ENCODE measurements at regions not wholly inside any gene's neighbourhood (a gene's known extent, or its start where the extent isn't known, plus 50 kb on each side); places are given as distances from the start of the nearest gene placed in this dataset.
"Not testable (repeated sequence)": the region's sequence is repeated elsewhere in the genome, so short reads cannot be mapped to it uniquely, and the experiment has no call there.

DNA sequence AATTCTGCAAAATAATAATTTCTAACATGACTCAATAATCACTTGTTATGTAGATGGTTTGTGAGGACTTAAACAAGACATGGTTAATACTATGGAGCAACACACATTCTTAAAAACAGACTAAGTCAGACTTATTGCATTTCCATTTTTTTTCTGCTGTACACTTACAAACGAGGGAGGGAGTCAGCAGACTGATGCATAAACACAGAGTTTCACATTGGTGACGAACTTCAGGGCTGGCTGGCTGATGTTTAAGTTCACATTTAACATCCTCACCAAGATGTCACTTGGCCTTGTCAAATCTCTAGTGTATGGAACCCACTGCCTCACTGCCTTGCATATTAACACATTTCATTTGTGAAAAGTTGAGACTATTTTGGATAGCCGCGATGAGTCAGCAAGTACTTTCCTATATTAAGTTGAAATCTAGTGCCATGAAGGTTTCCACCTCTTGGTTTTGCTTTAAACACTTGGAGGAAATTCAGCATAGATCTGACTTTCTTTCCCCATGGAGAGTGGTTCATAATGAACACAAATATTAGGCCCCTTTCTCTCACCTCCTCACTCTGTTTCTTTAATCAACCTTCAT is 337.5 kb upstream of the RUNX1 start:
- no peak for ATAC-seq

DNA sequence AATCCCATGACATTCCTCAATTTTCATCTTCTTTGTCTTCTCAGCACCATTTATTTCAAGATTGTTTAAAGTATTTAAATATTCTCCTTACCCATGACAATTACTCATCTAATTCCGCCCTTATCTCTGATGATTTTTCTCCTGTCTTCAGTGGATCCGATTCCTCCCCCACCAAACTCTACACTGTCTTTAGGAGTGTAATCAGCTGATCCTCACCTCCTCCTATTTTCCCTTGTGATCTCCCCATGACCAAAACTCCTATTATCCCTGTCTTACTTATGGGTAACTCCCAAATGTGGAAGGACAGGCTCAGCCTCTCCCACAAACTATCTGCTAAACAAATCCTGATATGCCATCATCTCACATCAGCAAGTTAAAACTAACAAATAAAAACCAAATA is 335.3 kb upstream of the RUNX1 start:
- ATAC-seq, result no peak

DNA sequence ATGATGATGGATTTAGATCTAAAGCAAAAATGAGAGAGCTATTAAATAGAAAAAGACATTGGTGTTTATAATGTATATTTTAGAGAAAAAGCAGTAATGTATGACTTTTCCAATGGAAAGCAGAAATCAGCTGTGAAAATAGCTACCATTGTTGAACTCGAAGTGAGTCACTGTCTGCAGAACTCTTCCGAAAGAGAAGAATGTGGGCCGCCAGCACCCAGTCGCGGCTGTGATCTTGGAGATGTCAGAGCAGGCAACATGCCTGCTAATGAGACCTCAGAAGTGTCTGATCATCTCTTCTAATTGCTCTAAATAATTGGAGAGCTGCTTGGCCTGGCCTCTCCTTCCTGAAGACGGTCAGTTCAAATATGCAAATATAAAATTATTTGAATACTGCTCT is 333.6 kb upstream of the RUNX1 start:
- no peak for ATAC-seq

DNA sequence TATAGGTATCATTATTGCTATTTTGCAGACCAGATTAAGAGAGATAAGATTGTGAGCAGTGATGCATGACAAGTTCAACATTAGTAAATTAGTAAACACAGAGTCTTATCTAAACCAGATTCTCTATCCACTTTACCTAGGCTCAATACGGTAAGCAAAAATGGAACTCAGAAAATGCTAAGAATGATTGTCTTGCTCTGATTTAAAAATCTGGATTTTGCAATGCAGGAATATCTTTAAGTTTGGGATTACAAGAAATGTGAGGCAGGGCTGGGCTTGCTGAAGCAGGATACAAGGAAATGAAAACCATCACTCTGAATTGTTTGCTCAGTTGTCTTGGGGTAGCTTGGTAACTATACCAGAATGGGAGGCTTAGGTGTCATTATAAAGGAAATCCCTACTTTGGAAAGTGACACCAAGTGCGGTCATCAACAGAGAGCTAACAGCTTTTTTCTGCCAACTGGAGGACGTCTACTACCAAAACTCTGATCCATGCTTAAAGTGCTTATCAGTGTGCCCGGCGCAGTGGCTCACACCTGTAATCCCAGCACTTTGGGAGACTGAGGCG is 332.7 kb upstream of the RUNX1 start:
- peak; percentile 76 for ATAC-seq

DNA sequence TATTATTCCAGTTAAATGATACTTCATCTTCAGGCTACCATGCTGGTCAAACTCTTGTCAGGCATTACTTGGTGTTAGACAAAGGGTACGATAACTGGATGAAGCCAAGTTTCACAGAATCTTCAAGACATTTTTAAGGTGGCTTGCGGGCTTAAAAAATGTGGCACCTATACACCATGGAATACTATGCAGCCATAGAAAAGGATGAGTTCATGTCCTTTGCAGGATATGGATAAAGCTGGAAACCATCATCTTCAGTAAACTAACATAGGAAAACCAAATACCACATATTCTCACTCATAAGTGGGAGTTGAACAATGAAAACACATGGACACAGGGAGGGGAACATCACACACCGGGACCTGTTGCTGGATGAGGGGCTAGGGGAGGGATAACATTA is 331.2 kb upstream of the RUNX1 start:
- ATAC-seq, result not testable (repeated sequence)

DNA sequence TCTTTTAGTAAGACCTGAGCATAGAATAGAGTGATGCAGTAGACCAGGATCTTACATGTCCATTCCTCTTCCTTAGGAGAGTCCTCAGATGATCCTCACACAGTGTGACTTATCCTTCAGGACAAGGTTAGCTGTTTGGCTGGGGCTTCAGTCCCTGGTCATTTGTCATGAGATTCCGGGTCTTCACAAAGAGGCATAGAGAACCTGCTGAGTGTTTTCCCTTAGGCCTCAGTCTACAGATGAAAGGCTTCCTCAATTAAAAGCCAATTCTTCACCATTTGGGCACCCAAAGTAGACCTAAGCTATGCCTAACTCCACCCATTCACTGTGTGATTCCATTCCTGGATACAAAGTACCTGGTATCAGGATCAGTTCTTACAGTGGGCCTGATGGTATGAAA is 329.8 kb upstream of the RUNX1 start:
- ATAC-seq, result no peak

DNA sequence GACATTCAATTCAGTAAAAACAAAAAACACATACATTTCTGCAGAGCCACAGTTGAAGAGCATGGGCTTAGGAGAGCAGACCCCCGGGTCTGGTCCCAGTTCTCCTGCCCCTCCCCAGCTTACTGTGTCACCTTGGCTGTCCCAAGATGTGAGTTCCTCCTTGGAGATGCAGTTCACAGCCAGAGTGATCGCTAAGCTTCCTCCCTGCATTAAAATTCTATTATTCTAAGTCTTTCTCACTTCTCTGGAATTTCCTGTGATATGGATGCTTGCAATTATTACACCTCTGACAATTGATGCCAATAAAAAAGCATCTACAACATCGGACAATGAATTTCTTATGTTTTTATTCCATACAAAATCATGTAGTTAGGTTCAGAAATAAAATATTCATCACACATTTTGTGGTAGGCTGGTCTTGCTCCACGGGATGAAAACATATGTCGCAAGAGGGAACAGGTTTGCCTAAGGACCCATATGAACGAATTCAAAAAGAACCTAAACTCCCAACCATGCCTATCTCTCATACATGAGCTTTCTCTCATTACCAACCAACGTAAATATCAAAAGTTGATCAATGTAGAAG is 328.5 kb upstream of the RUNX1 start:
- ATAC-seq, result no peak

DNA sequence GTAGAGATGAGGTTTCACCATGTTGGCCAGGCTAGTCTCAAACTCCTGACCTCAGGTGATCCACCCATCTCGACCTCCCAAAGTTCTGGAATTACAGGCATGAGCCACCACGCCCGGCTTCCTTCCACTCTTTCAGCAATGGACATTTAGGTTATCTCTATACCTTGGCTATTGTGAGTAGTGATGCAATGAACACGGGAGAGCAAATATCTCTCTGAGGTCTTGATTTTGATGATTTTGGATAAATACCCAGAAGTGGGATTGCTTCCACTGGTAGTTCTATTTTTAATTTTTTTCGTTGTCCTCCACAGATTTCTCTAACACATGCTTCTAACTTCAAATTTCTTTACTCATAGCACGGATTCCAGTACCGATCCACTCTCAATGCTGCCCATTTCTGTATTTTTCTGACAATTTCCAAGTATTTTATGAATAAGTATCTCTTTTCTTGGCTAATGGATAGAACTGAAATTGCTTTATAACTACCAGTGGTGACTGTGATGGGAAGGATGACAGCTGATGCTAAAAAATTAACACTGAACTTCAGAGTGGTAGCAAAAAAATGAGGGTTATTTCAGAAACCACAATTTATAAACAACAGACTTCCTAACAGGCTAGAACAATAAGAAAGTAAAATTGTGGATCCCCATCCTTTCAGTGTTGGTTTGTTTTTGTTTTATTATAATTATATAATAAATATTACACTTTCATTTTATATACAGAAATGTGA is 327.5 kb upstream of the RUNX1 start:
- ATAC-seq, result no peak

DNA sequence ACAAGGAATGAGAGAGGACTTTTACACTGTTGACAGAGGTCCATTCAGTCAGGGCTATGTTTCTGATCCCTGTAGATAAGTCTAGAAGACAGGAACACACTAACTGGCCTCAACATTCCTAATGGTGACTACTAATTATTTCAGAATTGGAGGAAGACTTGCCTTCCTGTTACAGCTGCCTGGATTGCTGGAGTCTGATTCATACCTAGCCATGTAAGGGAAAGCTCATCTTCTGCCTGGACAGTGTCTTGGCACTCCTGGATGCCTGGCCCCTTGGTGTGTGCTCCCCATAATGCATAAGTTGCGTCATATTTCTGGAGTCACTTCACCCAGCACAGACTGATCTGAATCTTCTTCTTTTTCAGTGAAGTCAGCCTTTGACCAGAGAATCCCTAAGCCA is 326.0 kb upstream of the RUNX1 start:
- ATAC-seq, result no peak

DNA sequence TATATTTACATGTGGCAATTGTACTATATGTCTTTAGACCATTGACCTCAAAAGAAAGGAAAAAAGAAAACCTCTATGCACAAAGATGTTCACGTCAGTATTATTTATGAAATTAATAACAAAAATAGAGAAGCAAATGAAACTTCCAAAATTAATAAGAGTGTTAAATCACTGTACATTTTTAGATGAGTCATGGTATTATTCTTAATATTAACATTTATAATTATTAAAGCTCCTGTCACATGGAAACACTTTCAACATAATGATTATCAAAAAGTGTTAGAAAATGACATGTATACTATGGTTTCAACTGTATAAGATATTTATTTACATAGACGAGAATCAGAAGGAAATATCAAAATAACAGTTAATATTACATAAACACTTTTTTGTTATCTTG is 324.9 kb upstream of the RUNX1 start:
- ATAC-seq, result no peak

DNA sequence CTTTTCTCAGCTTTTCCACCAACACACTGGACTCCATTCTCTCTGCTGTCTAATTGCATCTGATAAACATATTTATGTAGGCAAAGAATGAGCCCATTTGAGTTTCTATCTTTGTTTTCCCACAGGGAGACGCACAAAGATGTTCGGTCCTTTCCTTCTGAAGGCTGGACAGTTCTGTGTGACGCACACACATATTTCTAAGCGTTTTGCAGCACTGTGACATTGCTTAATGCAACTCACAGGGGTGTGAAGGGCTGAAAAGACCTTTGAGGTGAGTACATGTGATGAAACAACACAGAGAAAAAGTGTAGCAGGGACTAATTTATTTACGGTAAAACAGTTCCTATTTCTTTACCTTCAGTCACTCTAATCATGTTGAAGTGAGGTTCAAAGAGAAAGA is 323.1 kb upstream of the RUNX1 start:
- ATAC-seq, result no peak

DNA sequence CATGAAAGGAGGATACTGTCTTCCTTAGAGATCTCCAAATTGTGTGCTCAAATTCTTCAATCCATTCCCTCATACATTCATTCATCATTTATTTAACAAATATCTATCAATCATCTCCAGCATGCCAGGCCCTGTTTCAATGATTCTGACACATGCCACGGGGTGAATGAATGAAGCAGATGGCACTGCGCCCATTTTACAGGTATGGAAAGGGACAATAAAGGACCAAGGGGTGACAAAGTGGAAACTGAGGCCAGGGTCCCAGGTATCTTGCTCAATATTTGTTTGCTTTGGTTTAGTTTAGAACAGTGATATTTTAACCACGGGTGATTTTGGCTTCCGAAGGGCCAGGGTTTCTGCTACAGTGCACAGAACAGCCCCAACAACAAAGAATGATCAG is 321.6 kb upstream of the RUNX1 start:
- no peak for ATAC-seq

DNA sequence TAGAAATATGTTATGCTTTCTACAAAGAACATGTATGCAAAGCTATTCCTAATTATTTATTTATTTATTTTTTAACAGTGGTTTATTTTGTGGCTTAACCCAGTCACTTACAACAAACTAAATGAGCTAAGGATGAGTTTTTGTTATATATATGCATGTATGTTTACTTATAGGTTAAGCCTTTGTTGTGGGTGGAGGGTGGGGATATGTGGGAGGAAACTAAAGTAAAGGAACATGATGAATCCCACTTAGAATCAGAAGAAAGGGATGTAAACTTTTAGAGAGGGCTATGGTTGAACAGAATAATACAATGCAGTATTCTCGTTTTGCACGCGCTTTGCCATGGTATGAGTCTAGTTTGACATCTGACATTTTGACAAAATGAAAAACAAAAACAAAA is 321.0 kb upstream of the RUNX1 start:
- ATAC-seq, result no peak

DNA sequence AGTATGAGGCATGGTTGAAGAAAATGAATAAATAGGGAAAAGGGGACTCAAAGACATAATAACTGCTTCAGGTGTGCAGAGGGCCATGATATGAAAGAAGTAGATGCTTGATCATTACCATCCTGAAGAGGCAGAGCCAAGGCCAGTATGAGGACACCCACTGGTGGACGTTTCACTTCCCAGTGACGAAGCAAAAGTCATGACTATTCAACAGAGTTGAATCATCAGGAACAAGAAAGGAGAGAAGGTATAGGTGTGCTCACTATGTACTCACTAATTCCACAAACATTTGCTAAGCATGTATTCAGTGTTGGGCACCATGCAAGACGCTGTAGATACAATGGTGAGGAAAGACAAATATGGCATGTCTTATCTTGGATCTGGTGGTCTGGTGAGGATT is 319.2 kb upstream of the RUNX1 start:
- peak; percentile 93 for ATAC-seq

DNA sequence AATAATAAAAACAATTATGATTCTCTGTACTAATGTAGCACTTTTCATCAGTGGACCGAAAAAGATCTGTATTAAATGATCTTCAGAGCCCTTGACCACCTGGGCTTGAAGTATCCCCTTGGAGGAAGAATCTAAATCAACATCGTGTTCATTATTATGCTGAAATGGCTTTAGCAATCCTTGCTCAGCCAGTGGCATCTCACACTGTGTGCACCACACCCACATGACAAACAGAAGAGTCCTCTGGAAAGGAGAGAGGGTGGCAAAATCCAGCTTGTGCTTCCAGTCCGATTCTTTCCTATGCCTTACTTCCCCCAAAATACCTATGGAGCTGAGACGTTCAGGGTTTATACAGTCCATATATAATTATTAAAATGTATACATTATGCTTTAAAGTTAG is 318.5 kb upstream of the RUNX1 start:
- ATAC-seq, result peak; percentile 66

DNA sequence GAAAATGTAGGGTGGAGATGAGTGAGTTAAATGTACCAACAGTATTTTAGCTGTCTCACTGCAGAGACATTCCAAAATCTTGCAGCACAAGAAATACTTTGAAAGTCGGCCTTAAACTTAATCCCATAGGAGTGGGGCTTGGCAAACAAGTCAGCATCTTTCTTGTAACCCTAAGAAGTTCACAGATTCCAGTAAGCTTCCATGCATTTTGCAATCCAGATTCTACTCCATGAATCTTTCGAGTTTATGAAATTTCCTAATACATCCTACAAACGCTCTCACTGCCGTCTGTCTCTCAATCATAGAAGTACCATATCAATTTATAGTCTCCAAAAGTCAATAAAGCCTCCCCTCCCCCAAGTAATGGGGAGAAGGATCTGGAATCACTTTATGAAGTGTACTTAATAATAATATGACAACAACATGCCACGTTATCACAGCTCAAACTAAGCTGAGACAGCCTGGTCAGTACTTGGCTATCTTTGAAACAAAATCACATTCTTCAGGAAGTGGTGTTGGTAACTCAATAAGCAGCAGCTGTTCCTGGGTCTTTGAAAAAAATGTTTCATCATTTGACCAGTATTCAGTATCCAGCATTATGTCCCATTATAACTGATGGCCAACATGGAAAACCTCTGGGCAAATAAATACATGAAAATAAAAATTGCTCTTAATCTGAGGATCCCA is 317.4 kb upstream of the RUNX1 start:
- no peak for ATAC-seq

DNA sequence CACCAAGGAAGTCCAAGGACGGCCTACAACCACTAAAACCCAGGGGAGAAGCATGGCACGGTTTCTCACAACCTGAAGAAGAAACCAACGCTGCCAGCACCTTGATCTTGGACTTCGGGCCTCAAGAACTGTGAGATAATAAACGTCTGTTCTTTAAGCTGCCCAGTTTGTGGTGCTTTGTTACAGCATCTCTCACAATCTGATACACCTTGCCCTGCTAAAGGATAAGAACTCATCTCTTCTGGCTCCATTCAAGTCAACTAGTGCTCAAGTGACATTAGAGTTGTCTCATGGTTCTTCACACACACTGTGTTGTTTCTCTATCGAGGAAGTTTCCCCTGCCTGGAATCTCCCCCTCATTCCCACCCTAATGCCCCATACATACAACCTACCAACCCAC is 314.4 kb upstream of the RUNX1 start:
- ATAC-seq, result no peak

DNA sequence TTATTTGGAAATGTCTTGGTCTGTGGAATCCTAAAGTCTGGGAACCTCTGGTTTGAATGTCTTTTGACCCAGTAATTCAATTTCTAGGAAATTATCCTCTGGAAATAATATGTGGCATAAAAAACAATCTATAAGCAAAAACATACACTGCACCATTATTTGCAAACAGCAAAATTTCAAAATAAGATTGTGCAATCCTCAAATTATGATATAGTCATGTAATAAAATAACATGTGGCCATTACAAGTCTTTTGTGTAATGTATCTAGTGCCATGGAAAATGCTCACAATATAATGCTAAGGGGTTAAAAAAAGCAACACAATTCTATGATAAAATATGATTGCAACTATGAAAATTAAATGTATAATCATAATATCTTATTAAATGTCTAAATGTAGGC is 312.9 kb upstream of the RUNX1 start:
- ATAC-seq, result no peak

DNA sequence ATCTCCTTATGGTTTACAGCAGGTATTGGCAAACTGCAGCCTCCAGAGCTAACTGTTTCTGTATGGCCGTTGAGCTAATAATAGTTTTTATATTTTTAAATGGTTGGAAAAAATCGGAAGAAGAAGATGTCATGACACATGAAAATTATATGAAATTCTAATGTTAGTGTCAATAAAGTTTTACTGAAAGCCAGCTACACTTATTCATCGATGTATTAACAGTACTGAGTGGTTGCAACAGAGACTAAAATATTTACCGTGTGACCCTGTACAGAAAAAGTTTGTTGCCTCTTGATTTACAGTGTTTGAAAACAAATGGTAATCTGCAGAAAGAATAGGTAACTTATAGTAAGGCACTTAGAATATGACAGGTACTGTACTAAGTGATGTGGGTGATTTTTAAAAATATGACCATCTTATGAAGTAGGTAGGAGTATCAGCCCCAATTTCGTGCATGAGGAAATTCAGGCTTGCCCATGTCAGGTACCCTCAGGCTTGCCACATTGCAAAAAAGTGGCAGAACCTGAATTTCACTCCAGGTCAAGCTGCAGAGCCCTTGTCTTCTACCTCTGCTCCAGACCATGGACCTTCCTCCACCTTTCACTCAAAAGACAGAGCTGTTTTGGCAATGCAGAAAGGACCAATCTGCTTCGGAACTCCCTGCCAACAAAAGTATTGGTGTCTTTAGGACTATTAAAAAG is 311.9 kb upstream of the RUNX1 start:
- ATAC-seq, result no peak

DNA sequence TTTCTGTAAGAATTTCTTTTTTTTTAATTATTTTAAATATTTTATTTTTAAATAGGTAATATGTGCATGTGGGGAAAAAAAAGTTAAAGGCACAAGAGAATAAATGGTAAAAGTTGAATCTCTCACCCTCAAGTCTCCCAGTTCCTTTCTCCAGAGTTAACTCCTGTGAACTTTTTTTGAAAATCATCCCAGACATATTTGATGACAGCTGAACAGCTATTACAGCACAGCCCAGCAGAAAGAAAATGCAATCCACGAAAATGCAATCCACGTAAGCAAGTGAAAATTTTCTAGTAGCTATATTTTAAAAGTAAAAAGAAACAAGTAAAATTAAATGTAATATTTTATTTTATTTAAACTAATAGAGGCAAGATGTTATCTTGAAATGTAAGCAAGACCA is 310.0 kb upstream of the RUNX1 start:
- ATAC-seq, result no peak

DNA sequence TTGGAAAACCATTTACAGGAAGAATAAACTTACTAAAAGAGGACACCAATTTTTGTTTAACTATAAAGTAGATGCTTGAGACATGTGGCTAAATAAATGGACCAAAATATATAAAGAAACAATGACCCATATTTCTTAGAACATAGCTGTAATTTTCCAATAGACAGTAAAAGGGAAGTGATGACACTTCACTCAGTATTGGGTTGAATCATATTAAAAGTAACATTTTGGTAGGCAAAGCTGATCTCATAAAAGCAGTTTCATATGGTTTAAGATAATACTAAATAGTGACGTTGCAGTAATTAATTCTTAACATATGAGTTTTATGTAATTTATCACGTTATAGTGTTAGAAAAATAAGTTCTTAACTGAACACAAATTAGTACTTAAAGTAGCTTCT is 308.9 kb upstream of the RUNX1 start:
- ATAC-seq, result no peak

DNA sequence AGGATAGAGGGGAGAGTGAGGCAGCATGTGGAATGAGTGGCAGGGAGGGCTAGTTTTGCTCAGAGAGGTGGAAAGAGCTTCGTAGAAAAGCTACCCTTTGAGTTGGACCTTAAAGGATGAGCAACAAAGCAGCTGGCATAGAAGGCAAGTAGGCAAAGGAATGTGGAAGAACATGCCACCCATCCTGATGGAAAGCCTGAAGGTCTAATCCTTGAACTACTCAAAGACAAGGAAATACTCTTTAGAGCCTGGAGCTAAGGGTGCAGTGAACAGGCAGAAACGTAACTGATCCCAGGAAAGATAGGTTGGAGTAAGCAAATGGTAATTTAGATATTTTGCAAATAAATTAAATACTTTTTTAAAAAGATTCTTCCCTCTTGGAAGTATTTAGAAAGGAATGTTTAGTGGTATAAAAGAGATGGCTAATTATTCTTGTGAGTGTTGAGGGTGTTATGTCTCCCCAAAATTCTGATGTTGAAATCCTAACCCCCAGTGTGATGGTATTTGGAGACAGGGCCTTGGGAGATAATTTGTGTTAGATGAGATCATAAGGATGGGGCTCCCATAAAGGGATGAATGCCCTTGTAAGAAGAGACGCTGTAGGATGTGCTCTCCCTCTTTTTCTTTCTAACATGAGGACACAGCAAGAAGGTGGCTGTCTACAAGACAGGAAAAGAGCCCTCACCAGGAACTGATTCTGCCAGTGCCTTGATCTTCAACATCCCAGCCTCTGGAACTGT is 308.1 kb upstream of the RUNX1 start:
- no peak for ATAC-seq

Measured in esophagus mucosa (tissue), 1 donor.